ENCODE measurements at regions not wholly inside any gene's neighbourhood (a gene's known extent, or its start where the extent isn't known, plus 50 kb on each side); places are given as distances from the start of the nearest gene placed in this dataset.

DNA sequence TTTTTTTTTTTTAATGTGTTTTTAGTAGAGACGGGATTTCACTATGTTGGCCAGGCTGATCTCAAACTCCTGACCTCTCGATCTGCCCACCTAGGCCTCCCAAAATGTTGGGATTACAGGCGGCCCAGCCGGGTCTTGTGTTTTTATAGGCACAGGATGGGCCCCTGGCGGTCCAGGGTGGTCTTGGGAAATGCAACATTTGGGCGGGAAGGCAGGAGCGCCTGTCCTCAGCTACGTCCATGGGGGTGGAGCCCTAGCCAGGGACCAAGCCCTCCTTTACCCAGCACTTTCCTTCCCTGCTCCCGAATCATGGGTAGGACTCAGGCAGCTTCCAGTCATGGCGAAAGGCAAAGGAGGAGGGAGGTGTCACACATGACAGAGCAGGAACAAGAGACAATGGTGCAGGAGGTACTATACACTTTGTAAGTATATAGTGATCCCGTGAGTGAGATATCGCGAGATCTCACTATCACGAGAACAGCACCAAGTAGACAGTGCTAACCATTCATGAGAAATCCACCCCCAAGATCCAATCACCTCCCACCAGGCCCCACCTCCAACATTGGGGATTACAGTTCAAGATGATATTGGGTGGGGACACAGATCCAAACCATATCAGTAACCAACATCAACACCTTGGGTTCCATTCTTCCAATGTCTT lies 226.7 kb upstream of the WSCD1 start:
- TF ChIP-seq, protein P1, sequence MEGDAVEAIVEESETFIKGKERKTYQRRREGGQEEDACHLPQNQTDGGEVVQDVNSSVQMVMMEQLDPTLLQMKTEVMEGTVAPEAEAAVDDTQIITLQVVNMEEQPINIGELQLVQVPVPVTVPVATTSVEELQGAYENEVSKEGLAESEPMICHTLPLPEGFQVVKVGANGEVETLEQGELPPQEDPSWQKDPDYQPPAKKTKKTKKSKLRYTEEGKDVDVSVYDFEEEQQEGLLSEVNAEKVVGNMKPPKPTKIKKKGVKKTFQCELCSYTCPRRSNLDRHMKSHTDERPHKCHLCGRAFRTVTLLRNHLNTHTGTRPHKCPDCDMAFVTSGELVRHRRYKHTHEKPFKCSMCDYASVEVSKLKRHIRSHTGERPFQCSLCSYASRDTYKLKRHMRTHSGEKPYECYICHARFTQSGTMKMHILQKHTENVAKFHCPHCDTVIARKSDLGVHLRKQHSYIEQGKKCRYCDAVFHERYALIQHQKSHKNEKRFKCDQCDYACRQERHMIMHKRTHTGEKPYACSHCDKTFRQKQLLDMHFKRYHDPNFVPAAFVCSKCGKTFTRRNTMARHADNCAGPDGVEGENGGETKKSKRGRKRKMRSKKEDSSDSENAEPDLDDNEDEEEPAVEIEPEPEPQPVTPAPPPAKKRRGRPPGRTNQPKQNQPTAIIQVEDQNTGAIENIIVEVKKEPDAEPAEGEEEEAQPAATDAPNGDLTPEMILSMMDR (IDR thresholded peaks at IDR 0.05): no peak
- no peak for TF ChIP-seq EP300 (IDR thresholded peaks at IDR 0.05)
- TF ChIP-seq POLR2A (IDR thresholded peaks at IDR 0.05): no peak

Data from tibial nerve (tissue), 4 donors.